Vagina (tissue), 2 donors: ENCODE measurements at regions not wholly inside any gene's neighbourhood (a gene's known extent, or its start where the extent isn't known, plus 50 kb on each side); places are given as distances from the start of the nearest gene placed in this dataset.

Experiments used
- DNase-seq, 2 donors: peaks; one replicate each; pipeline ENCODE4 v3.0.0-alpha.2; 2017; ENCODE audit errors: extremely low spot score in 2 of 2
- H3K27ac ChIP-seq: fragments of 200-600 bp; sonication (generic); one replicate; pipeline ENCODE4 v1.5.1; 2019
- H3K27me3 ChIP-seq: fragments of 200-600 bp; sonication (generic); one replicate; pipeline ENCODE4 v1.5.1; 2019
- H3K36me3 ChIP-seq, 2 donors: fragments of 200-600 bp; sonication (generic); one replicate each; pipeline ENCODE4 v1.5.1; 2017 to 2019
- H3K4me1 ChIP-seq: fragments of 200-600 bp; sonication (generic); one replicate; pipeline ENCODE4 v1.5.1; 2019
- H3K4me3 ChIP-seq, 2 donors: fragments of 200-600 bp; sonication (generic); 1 replicate in 1 of 2; 2 replicates in 1 of 2; pipeline ENCODE4 v1.5.1; 2016 to 2019
- H3K9me3 ChIP-seq: fragments of 200-600 bp; sonication (generic); one replicate; pipeline ENCODE4 v1.5.1; 2019
- POLR2A ChIP-seq, 2 donors: fragments of 450-650 bp; IDR thresholded peaks; one replicate each; pipeline ENCODE4 v1.6.1; 2017; ENCODE audit warnings: antibody characterized with exemption in 2 of 2, mild to moderate bottlenecking in 2 of 2, moderate library complexity in 2 of 2
- POLR2AphosphoS5 ChIP-seq, 2 donors: sonication (generic); formaldehyde crosslinking; IDR thresholded peaks; one replicate each; pipeline ENCODE4 v1.9.0; 2017; ENCODE audit warnings: antibody characterized with exemption in 2 of 2, mild to moderate bottlenecking in 2 of 2, low read depth in 1 of 2; ENCODE audit not compliant: insufficient read depth in 1 of 2
- intact Hi-C: fragments of 100-400 bp; cut with DNase I; formaldehyde crosslinking; loops from one replicate; pipeline ENCODE4 v1.15.1; 2023
- TF ChIP-seq, protein P1 (sequence below), 3 experiments: fragments of 450-650 bp in 2 of 3; fragments of 200-600 bp in 1 of 3; sonication (generic) in 1 of 3; IDR thresholded peaks; one replicate each; pipeline ENCODE4 v1.5.1; 2017 to 2019; ENCODE audit warnings: antibody characterized with exemption in 3 of 3, mild to moderate bottlenecking in 2 of 3, moderate library complexity in 2 of 3

DNA sequence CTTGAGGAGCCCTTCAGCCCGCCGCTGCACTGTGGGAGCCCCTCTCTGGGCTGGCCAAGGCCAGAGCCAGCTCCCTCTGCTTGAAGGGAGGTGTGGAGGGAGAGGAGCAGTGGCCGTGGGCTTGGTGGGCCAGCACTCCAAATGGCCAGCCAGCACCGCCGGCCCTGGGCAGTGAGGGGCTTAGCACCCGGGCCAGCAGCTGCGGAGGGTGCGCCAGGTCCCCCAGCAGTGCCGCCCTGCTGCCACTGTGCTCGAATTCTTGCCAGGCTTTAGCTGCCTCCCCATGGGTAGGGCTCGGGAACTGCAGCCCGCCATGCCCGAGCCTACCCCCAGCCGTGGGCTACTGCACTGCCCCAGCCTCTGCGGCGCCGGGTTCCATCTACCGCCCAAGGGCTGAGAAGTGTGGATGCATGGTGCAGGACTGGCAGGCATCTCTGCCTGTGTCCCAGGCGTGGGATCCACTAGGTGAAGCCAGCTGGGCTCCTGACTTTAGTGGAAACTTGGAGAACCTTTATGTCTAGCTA lies 82.7 kb downstream of the KCNA4 start:
- intact Hi-C loops, result no loop called here
- no peak overlapping the region for H3K27ac ChIP-seq
- TF ChIP-seq, protein P1, sequence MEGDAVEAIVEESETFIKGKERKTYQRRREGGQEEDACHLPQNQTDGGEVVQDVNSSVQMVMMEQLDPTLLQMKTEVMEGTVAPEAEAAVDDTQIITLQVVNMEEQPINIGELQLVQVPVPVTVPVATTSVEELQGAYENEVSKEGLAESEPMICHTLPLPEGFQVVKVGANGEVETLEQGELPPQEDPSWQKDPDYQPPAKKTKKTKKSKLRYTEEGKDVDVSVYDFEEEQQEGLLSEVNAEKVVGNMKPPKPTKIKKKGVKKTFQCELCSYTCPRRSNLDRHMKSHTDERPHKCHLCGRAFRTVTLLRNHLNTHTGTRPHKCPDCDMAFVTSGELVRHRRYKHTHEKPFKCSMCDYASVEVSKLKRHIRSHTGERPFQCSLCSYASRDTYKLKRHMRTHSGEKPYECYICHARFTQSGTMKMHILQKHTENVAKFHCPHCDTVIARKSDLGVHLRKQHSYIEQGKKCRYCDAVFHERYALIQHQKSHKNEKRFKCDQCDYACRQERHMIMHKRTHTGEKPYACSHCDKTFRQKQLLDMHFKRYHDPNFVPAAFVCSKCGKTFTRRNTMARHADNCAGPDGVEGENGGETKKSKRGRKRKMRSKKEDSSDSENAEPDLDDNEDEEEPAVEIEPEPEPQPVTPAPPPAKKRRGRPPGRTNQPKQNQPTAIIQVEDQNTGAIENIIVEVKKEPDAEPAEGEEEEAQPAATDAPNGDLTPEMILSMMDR (IDR thresholded peaks at IDR 0.05), result no peak
- TF ChIP-seq POLR2A (IDR thresholded peaks at IDR 0.05), result no peak
- no peak for TF ChIP-seq POLR2AphosphoS5 (IDR thresholded peaks at IDR 0.05; ENCODE audit: insufficient read depth in 1 of 2, low read depth in 1 of 2)
- no peaks in the 10 kb centered on the region for H3K4me1 ChIP-seq
- no peaks in the 10 kb centered on the region for H3K27me3 ChIP-seq
- no peak overlapping the region for H3K4me3 ChIP-seq
- no peaks in the 10 kb centered on the region for H3K9me3 ChIP-seq
- no peak for DNase-seq
- no peaks in the 10 kb centered on the region for H3K36me3 ChIP-seq

DNA sequence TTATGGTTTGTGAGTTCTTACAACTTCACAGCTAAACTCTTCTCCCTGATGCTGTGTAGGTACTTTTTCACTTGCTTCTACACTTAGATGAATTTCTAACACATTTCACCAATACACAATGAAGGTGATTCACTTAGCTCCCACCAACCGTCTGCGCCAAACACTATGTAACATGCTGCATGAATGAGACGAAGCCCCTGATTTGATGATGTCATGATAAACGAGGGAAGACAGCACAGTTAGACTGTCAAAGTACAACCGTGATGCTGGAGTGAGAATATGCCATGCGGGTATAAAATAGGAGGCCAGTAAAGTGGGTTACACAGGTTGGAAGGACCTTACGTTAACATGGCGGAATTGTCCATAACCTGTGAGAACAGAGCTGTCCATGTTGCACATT lies 100.8 kb downstream of the KCNA4 start:
- no peak overlapping the region for H3K27ac ChIP-seq

DNA sequence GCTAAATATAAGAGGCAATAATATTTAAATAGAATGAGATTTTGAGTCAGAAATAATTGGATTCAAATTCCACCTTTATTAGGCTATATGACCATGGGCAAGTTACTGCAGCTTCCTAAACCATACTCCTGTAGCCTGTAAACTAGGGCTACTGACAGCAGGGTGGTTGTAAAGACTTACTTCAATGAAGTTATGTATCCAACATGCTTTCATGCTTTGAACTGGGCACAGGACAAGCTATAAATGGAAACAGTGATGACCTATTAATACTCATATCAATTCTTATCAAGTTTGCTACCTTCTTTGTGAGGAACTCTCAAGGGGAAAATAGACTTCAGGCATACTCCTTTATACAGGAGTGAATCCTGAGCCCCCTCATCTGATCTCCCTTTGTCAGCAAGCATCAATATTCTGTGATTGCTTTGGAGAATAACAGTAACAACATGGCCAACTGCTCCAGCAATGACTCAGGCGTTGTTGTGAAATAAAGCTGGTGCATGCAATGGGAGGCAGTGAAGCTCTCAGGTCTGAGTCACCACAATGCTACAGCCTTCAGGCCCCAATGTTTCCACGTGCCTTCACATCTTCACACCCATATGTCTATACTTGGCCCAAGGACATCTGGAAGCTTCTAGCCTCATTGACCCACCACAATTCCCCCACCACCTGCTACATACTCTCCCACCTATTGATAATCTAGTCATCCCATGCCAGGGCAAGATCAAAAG lies 102.5 kb downstream of the KCNA4 start:
- no peak overlapping the region for H3K4me3 ChIP-seq
- H3K9me3 ChIP-seq, result no peaks in the 10 kb centered on the region
- H3K27me3 ChIP-seq, result no peaks in the 10 kb centered on the region
- H3K36me3 ChIP-seq, result no peaks in the 10 kb centered on the region
- H3K27ac ChIP-seq, result no peak overlapping the region
- no peak for DNase-seq
- intact Hi-C loops, result no loop called here
- H3K4me1 ChIP-seq, result no peaks in the 10 kb centered on the region
- TF ChIP-seq POLR2AphosphoS5 (IDR thresholded peaks at IDR 0.05; ENCODE audit: insufficient read depth in 1 of 2, low read depth in 1 of 2), result no peak
- TF ChIP-seq, protein P1 (IDR thresholded peaks at IDR 0.05), result no peak

More for the DNA sequence above, 100.8 kb downstream of the KCNA4 start:
- H3K36me3 ChIP-seq, result no peaks in the 10 kb centered on the region
- no peak for DNase-seq
- TF ChIP-seq, protein P1 (IDR thresholded peaks at IDR 0.05), result no peak
- TF ChIP-seq POLR2A (IDR thresholded peaks at IDR 0.05) (no peak), POLR2AphosphoS5 (IDR thresholded peaks at IDR 0.05; ENCODE audit: insufficient read depth in 1 of 2, low read depth in 1 of 2) (no peak)
- intact Hi-C loops, result no loop called here
- H3K4me1 ChIP-seq, result no peaks in the 10 kb centered on the region
- H3K27me3 ChIP-seq, result no peaks in the 10 kb centered on the region
- H3K9me3 ChIP-seq, result no peaks in the 10 kb centered on the region
- no peak overlapping the region for H3K4me3 ChIP-seq

DNA sequence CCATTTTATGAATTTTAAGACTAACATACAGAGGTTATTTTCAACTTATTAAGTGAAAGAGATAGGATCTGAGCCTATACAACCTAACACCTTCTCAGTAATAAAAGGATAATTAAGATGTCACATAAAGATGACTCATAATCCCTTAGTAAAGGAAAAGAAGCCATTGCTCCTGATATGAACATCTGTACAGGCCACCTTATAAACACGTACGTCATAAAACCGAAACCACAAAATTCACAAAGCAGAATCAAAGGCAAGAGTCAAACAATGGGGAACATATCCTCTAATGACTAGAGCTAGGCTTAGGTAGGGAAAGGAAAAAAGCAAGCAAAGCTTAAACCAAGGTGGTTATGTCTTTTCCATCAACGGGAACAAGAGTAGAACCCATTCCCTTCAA lies 103.5 kb downstream of the KCNA4 start:
- TF ChIP-seq, protein P1 (IDR thresholded peaks at IDR 0.05), result no peak
- TF ChIP-seq POLR2AphosphoS5 (IDR thresholded peaks at IDR 0.05; ENCODE audit: insufficient read depth in 1 of 2, low read depth in 1 of 2), result no peak
- TF ChIP-seq POLR2A (IDR thresholded peaks at IDR 0.05), result no peak
- intact Hi-C loops, result no loop called here
- Histone ChIP-seq H3K4me3 (no peak overlapping the region), H3K27me3 (no peaks in the 10 kb centered on the region), H3K36me3 (no peaks in the 10 kb centered on the region), H3K27ac (no peak overlapping the region), H3K4me1 (no peaks in the 10 kb centered on the region), H3K9me3 (no peaks in the 10 kb centered on the region)
- DNase-seq, result no peak

DNA sequence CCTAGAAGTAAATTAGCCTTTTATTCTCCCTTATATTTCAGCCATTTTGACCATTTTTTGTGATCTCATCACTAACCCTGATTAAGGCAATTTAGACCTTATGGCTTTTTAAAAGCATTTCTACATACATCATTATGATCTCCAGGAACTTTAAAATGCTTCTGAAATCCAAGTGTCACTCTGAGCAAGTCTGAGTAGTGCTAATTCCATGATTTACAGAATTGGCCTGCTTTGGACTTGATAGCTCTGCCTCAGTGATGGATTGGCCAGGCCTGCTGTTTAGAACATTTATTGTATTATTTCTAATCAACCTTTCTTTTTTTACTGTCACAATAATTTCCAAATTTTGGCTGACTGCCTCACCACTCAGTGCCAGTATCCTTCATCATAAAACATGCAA lies 116.4 kb downstream of the KCNA4 start:
- Histone ChIP-seq H3K27me3 (no peaks in the 10 kb centered on the region), H3K4me3 (no peak overlapping the region), H3K36me3 (no peaks in the 10 kb centered on the region), H3K4me1 (no peaks in the 10 kb centered on the region), H3K9me3 (no peaks in the 10 kb centered on the region), H3K27ac (no peak overlapping the region)
- TF ChIP-seq POLR2AphosphoS5 (IDR thresholded peaks at IDR 0.05; ENCODE audit: insufficient read depth in 1 of 2, low read depth in 1 of 2) (no peak), POLR2A (IDR thresholded peaks at IDR 0.05) (no peak)
- TF ChIP-seq, protein P1 (IDR thresholded peaks at IDR 0.05), result no peak
- intact Hi-C loops, result no loop called here
- no peak for DNase-seq
